Stimulated activated CD8-positive, alpha-beta memory T cell treated with anti-CD3 and anti-CD28 coated beads, Interleukin-7, amount 100 ng/mL, for 4 hours (primary cell): ENCODE measurements at regions not wholly inside any gene's neighbourhood (a gene's known extent, or its start where the extent isn't known, plus 50 kb on each side); places are given as distances from the start of the nearest gene placed in this dataset.

Source experiments
- DNase-seq, 2 donors: peaks; one replicate each; pipeline ENCODE4 v3.0.0-alpha.2; 2020; ENCODE audit warnings: low read depth in 2 of 2

DNA sequence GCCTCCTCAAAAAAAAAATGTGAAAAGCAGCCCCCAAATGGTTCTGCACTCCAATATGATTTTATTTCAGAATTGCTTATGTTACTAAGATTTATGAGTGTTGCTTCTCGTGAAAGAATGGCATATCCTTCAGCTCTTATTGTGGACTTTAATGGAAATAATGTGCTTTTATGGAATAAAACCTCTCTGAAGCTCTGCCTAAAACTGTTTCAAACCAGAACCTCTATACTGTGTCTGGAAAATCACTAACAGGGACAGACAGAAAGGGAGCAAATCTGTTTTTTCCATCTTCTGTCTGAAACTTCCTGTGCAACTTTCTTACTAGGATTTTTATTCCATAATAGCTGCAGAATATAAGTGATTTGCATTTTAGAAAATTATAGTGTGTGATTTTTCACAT, 493.1 kb downstream of the ANKRD50 start:
- no peak for DNase-seq

GRCh38 chr4:124224256-124224655, 488.3 kb downstream of the ANKRD50 start:
- no peak for DNase-seq

GRCh38 chr4:124227981-124228380, 484.6 kb downstream of the ANKRD50 start:
- no peak for DNase-seq

- no peak for DNase-seq
Measured at GRCh38 chr4:124230268-124230667, 482.3 kb downstream of the ANKRD50 start.

GRCh38 chr4:124234771-124235170, 477.8 kb downstream of the ANKRD50 start:
- DNase-seq: no peak

GRCh38 chr4:124243671-124244366, 468.7 kb downstream of the ANKRD50 start:
- no peak for DNase-seq

GRCh38 chr4:124253080-124253479, 459.5 kb downstream of the ANKRD50 start:
- no peak for DNase-seq

DNA sequence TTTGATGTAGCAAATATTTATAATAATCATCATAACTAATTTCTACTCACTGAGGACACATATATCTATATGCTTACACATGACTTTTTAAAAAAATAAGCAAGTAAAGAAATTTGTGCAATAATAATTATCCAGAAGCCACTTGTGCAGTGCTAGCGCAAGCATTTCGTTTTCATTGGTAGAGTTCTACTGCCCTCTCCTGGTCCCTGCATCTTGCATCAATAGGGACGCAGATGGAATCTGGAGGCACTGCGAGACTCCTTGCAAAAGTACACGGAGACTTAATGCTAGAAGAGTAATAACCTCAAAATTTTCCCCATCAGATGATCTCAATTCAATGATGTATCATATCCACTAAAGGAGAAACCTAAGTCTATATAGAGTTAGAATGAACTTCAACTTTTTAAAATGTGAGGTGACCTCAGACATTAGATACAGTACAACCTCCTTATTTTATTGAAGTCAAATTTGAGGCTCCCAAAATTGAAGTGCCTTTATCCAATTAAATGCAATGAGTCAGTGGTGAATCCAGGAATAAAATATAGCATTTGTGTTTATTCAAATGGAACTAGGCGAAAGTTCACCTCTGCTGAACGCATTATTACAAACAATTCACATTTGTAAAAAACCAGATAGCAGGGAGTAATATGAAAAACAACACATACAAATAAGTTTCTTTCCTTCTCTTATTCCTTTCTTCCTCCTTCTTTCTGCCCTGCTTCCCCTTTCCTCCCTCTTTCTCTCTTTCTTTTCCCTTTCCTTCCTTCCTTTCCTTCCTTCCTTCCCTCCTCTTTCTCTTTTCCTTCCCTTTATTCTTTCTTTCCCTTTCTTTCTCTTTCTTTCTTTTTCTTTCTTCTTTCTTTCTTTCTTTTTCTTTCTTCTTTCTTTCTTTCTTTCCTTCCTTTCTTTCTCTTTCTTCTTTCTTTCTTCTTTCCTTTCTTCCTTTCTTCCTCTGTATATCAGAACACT, 450.0 kb downstream of the ANKRD50 start:
- no peak for DNase-seq

- no peak for DNase-seq
Measured at GRCh38 chr4:124265701-124266100, 446.8 kb downstream of the ANKRD50 start.

- no peak for DNase-seq
Measured at GRCh38 chr4:124266721-124267120, 445.8 kb downstream of the ANKRD50 start.

- no peak for DNase-seq
Measured at GRCh38 chr4:124276461-124276860, 436.1 kb downstream of the ANKRD50 start.

GRCh38 chr4:124277691-124278090, 434.8 kb downstream of the ANKRD50 start:
- no peak for DNase-seq

GRCh38 chr4:124278477-124278876, 434.1 kb downstream of the ANKRD50 start:
- no peak for DNase-seq

DNA sequence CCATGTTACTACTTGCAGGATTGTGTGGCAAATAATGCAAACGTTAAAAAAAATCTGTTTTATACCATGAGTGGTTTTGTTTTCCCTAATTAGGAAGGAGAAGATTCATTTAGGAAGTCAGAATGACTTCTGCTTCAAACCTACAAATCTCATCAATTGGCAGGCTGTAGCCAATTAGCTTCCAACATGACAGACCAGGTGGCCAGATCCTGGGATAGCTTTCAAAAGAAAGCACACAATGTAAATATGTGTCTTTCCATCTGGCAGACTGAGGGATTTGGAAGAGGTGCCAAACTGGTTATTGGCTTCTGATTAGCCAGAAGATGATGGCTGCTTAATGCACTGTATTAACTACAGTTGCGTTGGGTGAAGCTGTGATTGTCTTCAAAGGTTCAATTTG, 432.8 kb downstream of the ANKRD50 start:
- no peak for DNase-seq

GRCh38 chr4:124282301-124282898, 430.1 kb downstream of the ANKRD50 start:
- DNase-seq: no peak

DNA sequence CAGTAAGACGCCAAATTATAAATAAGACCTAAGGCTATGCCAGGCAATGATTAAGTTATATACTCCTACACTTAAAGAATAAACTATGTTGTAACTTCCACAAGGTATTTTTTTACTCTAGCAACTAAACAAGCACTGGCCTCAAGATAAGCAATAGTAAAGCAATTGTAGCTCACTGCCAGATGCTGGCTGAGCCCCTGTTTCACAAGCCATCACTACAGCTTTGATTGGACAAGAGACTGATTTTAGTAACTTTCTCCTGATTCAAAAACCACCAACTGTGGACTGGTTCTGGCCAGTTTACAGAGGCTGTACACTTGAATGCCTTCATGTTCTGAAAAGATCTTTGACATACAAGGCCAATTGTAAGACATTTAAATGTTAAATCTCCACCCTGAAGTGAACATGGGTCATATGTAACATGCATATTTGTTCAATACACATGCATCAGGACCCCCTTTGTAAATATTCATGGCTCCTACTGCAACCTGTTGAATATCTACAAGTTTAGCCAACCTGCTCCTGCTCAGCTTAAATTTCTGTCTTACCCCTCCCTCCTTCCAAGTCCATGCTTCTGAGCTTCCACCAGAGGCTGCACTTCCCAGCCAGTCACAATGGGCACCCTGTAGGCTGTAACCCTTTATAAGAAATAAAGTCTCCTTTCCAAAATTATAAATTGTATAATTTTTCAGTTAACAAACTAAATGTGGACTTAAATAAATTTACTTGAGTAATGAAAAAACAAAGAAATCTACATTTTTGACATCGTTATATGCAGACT, 423.6 kb downstream of the ANKRD50 start:
- no peak for DNase-seq

DNA sequence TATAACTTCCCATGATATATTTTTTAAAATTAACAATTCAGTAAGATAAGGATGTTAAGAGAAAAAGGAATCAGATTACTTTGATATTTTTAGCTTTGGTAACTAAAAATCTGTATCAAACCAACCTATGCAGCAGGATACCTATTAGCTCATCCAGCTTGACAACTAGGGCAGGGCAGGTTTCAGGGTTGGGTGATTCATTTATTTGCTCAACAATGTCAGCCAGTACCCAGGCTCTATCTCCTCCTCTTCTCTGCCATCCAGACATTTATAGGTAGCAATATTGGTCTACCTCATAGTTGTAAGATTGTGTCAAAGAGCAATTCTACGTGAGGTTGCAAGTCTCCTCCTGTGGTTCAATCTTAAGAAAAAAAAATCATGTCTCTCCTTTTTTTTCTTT, 421.9 kb downstream of the ANKRD50 start:
- no peak for DNase-seq

DNA sequence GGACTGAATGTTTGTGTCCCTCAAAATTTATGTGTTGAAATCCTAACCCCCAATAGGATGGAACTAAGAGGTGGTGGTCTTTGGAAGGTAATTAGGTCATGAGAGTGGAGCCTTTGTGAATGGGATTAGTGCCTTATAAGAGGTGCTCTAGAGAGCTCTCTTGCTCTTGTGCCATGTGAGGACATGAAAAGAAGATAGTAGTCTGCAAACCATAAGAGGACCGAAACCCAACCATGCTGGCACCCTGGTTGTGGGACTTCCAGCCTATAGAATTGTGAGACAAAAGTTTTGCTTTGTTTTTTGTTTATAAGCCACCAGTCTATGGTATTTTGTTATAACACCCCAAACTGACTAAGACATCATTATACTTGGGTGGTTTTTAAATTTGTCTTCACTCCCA, 417.1 kb downstream of the ANKRD50 start:
- no peak for DNase-seq

- no peak for DNase-seq
Measured at GRCh38 chr4:124304941-124305340, 407.6 kb downstream of the ANKRD50 start.

DNA sequence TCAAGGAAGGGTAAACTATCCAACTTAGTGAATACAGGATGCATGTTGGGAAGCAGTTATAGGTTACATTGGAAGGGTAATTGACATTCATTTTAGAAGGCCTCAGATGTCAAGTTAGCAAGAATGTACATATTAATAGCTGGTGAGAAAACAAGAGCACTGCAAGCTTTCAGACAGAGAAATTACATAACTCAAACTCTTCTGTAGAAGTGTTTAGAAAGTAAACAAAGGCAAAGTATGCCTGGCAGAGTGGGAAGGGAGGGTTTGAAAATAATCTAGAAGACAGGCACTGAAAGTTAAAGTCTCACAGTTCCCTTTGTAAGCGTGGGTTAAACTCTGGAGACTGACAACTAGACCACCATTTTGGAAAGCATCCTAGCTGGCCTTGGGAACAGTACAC, 406.2 kb downstream of the ANKRD50 start:
- no peak for DNase-seq

DNA sequence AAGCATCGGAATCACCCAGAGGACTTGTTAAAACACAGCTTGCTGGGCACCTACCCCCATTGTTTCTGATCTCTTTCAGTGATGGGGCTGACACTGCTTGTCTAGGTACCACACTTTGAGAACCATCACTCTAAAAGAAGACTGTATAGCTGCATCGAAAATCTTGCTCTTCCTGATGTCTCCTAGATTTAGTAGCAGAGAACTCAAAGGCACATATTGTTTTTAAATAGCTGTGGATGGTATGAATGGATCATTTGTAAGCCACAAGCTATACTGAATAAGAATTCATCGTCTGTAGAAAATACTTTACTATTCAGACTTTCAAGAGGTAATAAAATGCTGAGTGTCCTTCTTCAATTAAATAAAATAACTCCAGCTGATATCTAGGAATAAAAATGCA, 405.4 kb downstream of the ANKRD50 start:
- DNase-seq: no peak

DNA sequence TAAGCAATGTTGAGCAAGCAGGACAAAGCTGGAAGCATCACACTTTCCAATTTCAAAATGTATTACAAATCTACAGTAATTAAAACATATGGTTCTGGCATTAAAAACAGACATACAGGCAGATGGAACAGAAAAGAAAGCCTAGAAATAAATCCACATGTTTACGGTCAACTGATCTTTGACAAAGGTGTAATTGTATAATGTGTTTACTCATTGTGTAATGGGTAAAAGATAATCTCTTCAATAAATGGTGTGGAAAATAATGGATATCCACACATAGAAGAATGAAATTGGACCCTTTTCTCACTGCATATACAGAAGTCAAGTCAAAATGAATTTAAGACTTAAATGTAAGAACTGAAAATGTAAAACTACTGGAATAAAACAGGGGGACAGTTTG, 394.2 kb downstream of the ANKRD50 start:
- no peak for DNase-seq
